WTC11 (cell line): ENCODE measurements at regions not wholly inside any gene's neighbourhood (a gene's known extent, or its start where the extent isn't known, plus 50 kb on each side); places are given as distances from the start of the nearest gene placed in this dataset.

ENCODE experiments used
- ATAC-seq: fragments of 200-7000 bp; cut with Tn5 transposase; 2 replicates; pipeline ENCODE4 v1.10.0; 2021; ENCODE audit warnings: mild to moderate bottlenecking, moderate library complexity
- CTCF ChIA-PET: fragments of 300-600 bp; sonication (Branson Sonifier 250); formaldehyde crosslinking; loops from one replicate; lab custom pipeline; 2021; ENCODE audit warnings: antibody characterized with exemption; lab: Charles Lee
- POLR2A ChIA-PET: fragments of 350-600 bp; sonication (Branson Sonifier 250); formaldehyde crosslinking; loops from one replicate; lab custom pipeline; 2021; ENCODE audit warnings: antibody characterized with exemption; lab: Charles Lee
- DNase-seq: peaks from one replicate; pipeline ENCODE4 v3.0.0; 2021; ENCODE audit warnings: low spot score
- H3K27ac Mint-ChIP-seq: 2 replicates; pipeline ENCODE4 v1.8.0; 2021; ENCODE audit warnings: mixed read lengths
- H3K27me3 Mint-ChIP-seq: 2 replicates; pipeline ENCODE4 v1.8.0; 2021; ENCODE audit warnings: low read depth, mild to moderate bottlenecking, moderate library complexity, mixed read lengths
- H3K36me3 Mint-ChIP-seq: 2 replicates; pipeline ENCODE4 v1.8.0; 2021; ENCODE audit warnings: mixed read lengths
- H3K4me1 Mint-ChIP-seq: 2 replicates; pipeline ENCODE4 v1.8.0; 2022; ENCODE audit warnings: mixed read lengths
- H3K4me3 Mint-ChIP-seq: 2 replicates; pipeline ENCODE4 v1.8.0; 2021; ENCODE audit warnings: mild to moderate bottlenecking, moderate library complexity, mixed read lengths
- H3K9me3 Mint-ChIP-seq: 2 replicates; pipeline ENCODE4 v1.8.0; 2021; ENCODE audit warnings: mixed read lengths
- ATF1 ChIP-seq: sonication (generic); formaldehyde crosslinking; IDR thresholded peaks from 2 replicates; pipeline ENCODE4 v1.8.1; 2023; ENCODE audit warnings: mild to moderate bottlenecking, moderate library complexity, missing genetic modification reagents
- CBFB ChIP-seq: sonication (generic); formaldehyde crosslinking; IDR thresholded peaks from 2 replicates; pipeline ENCODE4 v1.8.1; 2022; ENCODE audit warnings: mild to moderate bottlenecking, low read depth, missing genetic modification reagents
- HMGA2 ChIP-seq: fragments of 250-450 bp; sonication (Bioruptor Pico); IDR thresholded peaks from 2 replicates; pipeline ENCODE4 v1.4.0; 2021; ENCODE audit warnings: mild to moderate bottlenecking, moderate library complexity
- KAT7 ChIP-seq: sonication (generic); formaldehyde crosslinking; IDR thresholded peaks from 2 replicates; pipeline ENCODE4 v1.8.1; 2023; ENCODE audit warnings: missing genetic modification reagents, mild to moderate bottlenecking, borderline replicate concordance
- NFATC4 ChIP-seq: fragments of 250-450 bp; sonication (Bioruptor Pico); IDR thresholded peaks from 2 replicates; pipeline ENCODE4 v1.9.0; 2021; ENCODE audit warnings: mild to moderate bottlenecking
- NR3C1 ChIP-seq: sonication (generic); formaldehyde crosslinking; conservative IDR thresholded peaks from 2 replicates; pipeline ENCODE4 v1.8.1; 2023; ENCODE audit warnings: low read depth, mild to moderate bottlenecking, missing genetic modification reagents
- PRRX2 ChIP-seq: fragments of 250-450 bp; sonication (Bioruptor Pico); IDR thresholded peaks from 2 replicates; pipeline ENCODE4 v1.8.0; 2021; ENCODE audit warnings: mild to moderate bottlenecking
- SMAD4 ChIP-seq: sonication (generic); formaldehyde crosslinking; IDR thresholded peaks from 2 replicates; pipeline ENCODE4 v1.8.0; 2022; ENCODE audit warnings: mild to moderate bottlenecking, missing genetic modification reagents
- SP1 ChIP-seq: sonication (generic); formaldehyde crosslinking; conservative IDR thresholded peaks from 2 replicates; pipeline ENCODE4 v1.8.1; 2022; ENCODE audit warnings: missing genetic modification reagents
- TEAD4 ChIP-seq: sonication (generic); formaldehyde crosslinking; IDR thresholded peaks from 2 replicates; pipeline ENCODE4 v1.8.0; 2022; ENCODE audit warnings: mild to moderate bottlenecking, missing genetic modification reagents
- ZNF138 ChIP-seq: sonication (generic); formaldehyde crosslinking; conservative IDR thresholded peaks from 2 replicates; pipeline ENCODE4 v1.8.1; 2022; ENCODE audit warnings: mild to moderate bottlenecking, moderate library complexity, missing genetic modification reagents
- ZNF232 ChIP-seq: sonication (generic); formaldehyde crosslinking; IDR thresholded peaks from 2 replicates; pipeline ENCODE4 v1.8.0; 2022; ENCODE audit warnings: mild to moderate bottlenecking, missing genetic modification reagents
- ZNF416 ChIP-seq: fragments of 250-450 bp; sonication (Bioruptor Pico); IDR thresholded peaks from 2 replicates; pipeline ENCODE4 v1.9.0; 2021; ENCODE audit warnings: mild to moderate bottlenecking, inconsistent platforms
- ZNF671 ChIP-seq: fragments of 250-450 bp; sonication (Bioruptor Pico); IDR thresholded peaks from 2 replicates; pipeline ENCODE4 v1.8.0; 2021; ENCODE audit warnings: mild to moderate bottlenecking
- TF ChIP-seq, protein P1 (sequence below): sonication (generic); formaldehyde crosslinking; IDR thresholded peaks from 2 replicates; pipeline ENCODE4 v1.8.1; 2023; ENCODE audit warnings: mild to moderate bottlenecking, moderate library complexity, missing genetic modification reagents
- TF ChIP-seq, protein P2 (sequence below): sonication (generic); formaldehyde crosslinking; IDR thresholded peaks from 2 replicates; pipeline ENCODE4 v1.8.0; 2023; ENCODE audit warnings: missing genetic modification reagents
- TF ChIP-seq, protein P3 (sequence below): sonication (generic); formaldehyde crosslinking; IDR thresholded peaks from 2 replicates; pipeline ENCODE4 v1.8.1; 2022; ENCODE audit warnings: low read depth, mild to moderate bottlenecking, moderate library complexity, missing genetic modification reagents, borderline replicate concordance
- TF ChIP-seq, protein P4 (sequence below): sonication (generic); formaldehyde crosslinking; IDR thresholded peaks from 2 replicates; pipeline ENCODE4 v1.8.0; 2023; ENCODE audit warnings: mild to moderate bottlenecking, missing genetic modification reagents
- TF ChIP-seq, protein P5 (sequence below): sonication (generic); formaldehyde crosslinking; IDR thresholded peaks from 2 replicates; pipeline ENCODE4 v1.8.1; 2023; ENCODE audit warnings: mild to moderate bottlenecking, missing genetic modification reagents
- TF ChIP-seq, protein P6 (sequence below): fragments of 250-450 bp; sonication (Bioruptor Pico); IDR thresholded peaks from 2 replicates; pipeline ENCODE4 v1.9.0; 2021; ENCODE audit warnings: moderate library complexity, mild to moderate bottlenecking, inconsistent platforms, borderline replicate concordance
- TF ChIP-seq, protein P7 (sequence below): sonication (generic); formaldehyde crosslinking; conservative IDR thresholded peaks from 2 replicates; pipeline ENCODE4 v1.8.1; 2022; ENCODE audit warnings: mild to moderate bottlenecking, missing genetic modification reagents
- TF ChIP-seq, protein P8 (sequence below): fragments of 200-600 bp; IDR thresholded peaks from 2 replicates; pipeline ENCODE4 v1.8.0; 2022; ENCODE audit warnings: antibody characterized with exemption

DNA sequence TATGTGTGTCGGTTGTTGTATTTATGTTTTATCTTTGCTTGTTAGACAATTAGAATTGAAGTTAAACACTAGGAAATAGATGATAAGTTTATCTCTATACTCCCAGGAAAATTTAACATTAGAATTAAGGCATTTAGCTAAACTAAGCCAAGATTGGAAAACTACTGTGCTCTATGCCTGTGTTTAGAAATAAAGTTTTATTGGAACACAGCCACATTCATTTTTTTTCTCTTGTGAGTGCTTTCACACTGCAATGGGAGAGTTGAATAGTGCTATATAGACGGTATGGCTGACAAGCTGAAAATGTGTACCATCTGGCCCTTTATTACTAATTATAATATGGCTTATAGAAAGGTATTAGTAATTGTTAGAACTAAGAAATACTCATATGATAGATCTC is 186.7 kb upstream of the NUDT6 start:
- Mint-ChIP-seq H3K9me3 (no peaks in the 10 kb centered on the region), H3K36me3 (no peaks in the 10 kb centered on the region), H3K4me3 (no peak overlapping the region), H3K27ac (no peak overlapping the region), H3K27me3 (no peaks in the 10 kb centered on the region), H3K4me1 (peaks cover 12% of the 10 kb centered on the region)
- CTCF ChIA-PET, result no interaction called here
- POLR2A ChIA-PET, result no interaction called here
- DNase-seq (no peak), ATAC-seq (no peak)
- TF ChIP-seq KAT7 (CRISPR knock-in tag) (no peak), SMAD4 (CRISPR knock-in tag) (no peak), HMGA2 (CRISPR knock-in tag) (no peak)
- TF ChIP-seq, protein P1, sequence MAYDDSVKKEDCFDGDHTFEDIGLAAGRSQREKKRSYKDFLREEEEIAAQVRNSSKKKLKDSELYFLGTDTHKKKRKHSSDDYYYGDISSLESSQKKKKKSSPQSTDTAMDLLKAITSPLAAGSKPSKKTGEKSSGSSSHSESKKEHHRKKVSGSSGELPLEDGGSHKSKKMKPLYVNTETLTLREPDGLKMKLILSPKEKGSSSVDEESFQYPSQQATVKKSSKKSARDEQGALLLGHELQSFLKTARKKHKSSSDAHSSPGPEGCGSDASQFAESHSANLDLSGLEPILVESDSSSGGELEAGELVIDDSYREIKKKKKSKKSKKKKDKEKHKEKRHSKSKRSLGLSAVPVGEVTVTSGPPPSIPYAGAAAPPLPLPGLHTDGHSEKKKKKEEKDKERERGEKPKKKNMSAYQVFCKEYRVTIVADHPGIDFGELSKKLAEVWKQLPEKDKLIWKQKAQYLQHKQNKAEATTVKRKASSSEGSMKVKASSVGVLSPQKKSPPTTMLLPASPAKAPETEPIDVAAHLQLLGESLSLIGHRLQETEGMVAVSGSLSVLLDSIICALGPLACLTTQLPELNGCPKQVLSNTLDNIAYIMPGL, result no peak

DNA sequence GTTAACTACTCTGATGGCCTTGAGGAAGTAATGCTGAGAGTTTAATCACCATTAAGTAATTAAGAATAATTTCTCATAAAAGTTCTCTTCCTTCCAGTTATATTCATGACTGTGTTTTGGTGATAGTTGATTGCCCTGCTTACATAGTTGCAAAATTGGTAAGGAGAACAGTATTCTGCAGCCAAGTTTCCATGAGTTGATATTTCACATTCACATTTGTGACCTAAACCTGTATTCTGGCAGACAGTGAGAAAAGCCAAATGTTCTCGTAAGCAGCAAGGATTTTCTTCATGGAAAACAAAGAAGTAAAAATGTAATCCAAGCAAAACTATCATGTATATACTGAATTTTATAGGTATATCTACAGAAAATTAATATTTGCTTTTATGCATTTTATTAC is 187.8 kb upstream of the NUDT6 start:
- ATAC-seq, result no peak

DNA sequence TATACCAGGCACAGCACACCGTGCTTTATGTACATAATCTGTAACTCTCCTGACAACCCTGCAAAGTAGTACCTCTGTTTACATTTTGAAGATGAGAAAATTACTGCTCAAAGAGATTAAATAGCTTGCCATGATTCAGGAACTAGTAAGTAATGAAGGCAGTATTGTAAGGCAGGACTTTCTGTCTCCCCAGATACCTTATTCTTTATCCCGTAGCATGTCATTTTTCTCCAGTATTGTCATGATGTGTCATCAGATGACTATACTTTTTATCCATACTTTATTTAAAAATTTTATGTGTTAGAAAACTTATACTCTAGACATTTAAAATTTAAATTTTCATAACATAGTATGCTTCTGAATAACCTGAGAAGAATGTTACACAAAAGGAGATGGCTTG is 188.3 kb upstream of the NUDT6 start:
- POLR2A ChIA-PET, result no interaction called here
- ATAC-seq, result no peak
- no peak for DNase-seq
- 0 out of 2 replicates have a peak, but pooled peaks cover 5% of the 10 kb centered on the region for H3K4me1 Mint-ChIP-seq
- no peak overlapping the region for H3K27ac Mint-ChIP-seq
- H3K36me3 Mint-ChIP-seq, result no peaks in the 10 kb centered on the region
- H3K4me3 Mint-ChIP-seq, result no peak overlapping the region
- CTCF ChIA-PET, result no interaction called here
- H3K27me3 Mint-ChIP-seq, result no peaks in the 10 kb centered on the region
- H3K9me3 Mint-ChIP-seq, result no peaks in the 10 kb centered on the region
- TF ChIP-seq SP1 (no peak), ATF1 (no peak), NFATC4 (CRISPR knock-in tag) (no peak), ZNF232 (no peak), ZNF138 (CRISPR knock-in tag) (no peak), NR3C1 (CRISPR knock-in tag) (no peak), ZNF671 (no peak), PRRX2 (CRISPR knock-in tag) (no peak), ZNF416 (no peak), TEAD4 (no peak)
- TF ChIP-seq, protein P2, sequence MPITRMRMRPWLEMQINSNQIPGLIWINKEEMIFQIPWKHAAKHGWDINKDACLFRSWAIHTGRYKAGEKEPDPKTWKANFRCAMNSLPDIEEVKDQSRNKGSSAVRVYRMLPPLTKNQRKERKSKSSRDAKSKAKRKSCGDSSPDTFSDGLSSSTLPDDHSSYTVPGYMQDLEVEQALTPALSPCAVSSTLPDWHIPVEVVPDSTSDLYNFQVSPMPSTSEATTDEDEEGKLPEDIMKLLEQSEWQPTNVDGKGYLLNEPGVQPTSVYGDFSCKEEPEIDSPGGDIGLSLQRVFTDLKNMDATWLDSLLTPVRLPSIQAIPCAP (CRISPR knock-in tag), result no peak
- TF ChIP-seq, protein P3, sequence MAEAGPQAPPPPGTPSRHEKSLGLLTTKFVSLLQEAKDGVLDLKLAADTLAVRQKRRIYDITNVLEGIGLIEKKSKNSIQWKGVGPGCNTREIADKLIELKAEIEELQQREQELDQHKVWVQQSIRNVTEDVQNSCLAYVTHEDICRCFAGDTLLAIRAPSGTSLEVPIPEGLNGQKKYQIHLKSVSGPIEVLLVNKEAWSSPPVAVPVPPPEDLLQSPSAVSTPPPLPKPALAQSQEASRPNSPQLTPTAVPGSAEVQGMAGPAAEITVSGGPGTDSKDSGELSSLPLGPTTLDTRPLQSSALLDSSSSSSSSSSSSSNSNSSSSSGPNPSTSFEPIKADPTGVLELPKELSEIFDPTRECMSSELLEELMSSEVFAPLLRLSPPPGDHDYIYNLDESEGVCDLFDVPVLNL, result no peak
- TF ChIP-seq, protein P4, sequence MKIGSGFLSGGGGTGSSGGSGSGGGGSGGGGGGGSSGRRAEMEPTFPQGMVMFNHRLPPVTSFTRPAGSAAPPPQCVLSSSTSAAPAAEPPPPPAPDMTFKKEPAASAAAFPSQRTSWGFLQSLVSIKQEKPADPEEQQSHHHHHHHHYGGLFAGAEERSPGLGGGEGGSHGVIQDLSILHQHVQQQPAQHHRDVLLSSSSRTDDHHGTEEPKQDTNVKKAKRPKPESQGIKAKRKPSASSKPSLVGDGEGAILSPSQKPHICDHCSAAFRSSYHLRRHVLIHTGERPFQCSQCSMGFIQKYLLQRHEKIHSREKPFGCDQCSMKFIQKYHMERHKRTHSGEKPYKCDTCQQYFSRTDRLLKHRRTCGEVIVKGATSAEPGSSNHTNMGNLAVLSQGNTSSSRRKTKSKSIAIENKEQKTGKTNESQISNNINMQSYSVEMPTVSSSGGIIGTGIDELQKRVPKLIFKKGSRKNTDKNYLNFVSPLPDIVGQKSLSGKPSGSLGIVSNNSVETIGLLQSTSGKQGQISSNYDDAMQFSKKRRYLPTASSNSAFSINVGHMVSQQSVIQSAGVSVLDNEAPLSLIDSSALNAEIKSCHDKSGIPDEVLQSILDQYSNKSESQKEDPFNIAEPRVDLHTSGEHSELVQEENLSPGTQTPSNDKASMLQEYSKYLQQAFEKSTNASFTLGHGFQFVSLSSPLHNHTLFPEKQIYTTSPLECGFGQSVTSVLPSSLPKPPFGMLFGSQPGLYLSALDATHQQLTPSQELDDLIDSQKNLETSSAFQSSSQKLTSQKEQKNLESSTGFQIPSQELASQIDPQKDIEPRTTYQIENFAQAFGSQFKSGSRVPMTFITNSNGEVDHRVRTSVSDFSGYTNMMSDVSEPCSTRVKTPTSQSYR (CRISPR knock-in tag), result no peak
- TF ChIP-seq, protein P5, sequence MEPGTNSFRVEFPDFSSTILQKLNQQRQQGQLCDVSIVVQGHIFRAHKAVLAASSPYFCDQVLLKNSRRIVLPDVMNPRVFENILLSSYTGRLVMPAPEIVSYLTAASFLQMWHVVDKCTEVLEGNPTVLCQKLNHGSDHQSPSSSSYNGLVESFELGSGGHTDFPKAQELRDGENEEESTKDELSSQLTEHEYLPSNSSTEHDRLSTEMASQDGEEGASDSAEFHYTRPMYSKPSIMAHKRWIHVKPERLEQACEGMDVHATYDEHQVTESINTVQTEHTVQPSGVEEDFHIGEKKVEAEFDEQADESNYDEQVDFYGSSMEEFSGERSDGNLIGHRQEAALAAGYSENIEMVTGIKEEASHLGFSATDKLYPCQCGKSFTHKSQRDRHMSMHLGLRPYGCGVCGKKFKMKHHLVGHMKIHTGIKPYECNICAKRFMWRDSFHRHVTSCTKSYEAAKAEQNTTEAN, result no peak
- TF ChIP-seq, protein P6, sequence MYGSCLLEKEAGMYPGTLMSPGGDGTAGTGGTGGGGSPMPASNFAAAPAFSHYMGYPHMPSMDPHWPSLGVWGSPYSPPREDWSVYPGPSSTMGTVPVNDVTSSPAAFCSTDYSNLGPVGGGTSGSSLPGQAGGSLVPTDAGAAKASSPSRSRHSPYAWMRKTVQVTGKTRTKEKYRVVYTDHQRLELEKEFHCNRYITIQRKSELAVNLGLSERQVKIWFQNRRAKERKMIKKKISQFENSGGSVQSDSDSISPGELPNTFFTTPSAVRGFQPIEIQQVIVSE (CRISPR knock-in tag), result no peak
- TF ChIP-seq, protein P7, sequence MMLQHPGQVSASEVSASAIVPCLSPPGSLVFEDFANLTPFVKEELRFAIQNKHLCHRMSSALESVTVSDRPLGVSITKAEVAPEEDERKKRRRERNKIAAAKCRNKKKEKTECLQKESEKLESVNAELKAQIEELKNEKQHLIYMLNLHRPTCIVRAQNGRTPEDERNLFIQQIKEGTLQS, result no peak
- TF ChIP-seq, protein P8, sequence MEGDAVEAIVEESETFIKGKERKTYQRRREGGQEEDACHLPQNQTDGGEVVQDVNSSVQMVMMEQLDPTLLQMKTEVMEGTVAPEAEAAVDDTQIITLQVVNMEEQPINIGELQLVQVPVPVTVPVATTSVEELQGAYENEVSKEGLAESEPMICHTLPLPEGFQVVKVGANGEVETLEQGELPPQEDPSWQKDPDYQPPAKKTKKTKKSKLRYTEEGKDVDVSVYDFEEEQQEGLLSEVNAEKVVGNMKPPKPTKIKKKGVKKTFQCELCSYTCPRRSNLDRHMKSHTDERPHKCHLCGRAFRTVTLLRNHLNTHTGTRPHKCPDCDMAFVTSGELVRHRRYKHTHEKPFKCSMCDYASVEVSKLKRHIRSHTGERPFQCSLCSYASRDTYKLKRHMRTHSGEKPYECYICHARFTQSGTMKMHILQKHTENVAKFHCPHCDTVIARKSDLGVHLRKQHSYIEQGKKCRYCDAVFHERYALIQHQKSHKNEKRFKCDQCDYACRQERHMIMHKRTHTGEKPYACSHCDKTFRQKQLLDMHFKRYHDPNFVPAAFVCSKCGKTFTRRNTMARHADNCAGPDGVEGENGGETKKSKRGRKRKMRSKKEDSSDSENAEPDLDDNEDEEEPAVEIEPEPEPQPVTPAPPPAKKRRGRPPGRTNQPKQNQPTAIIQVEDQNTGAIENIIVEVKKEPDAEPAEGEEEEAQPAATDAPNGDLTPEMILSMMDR, result no peak

More for the DNA sequence above, 187.8 kb upstream of the NUDT6 start:
- no peaks in the 10 kb centered on the region for H3K9me3 Mint-ChIP-seq
- H3K4me3 Mint-ChIP-seq, result no peak overlapping the region
- H3K36me3 Mint-ChIP-seq, result no peaks in the 10 kb centered on the region
- ChIA-PET POLR2A (no interaction called here), CTCF (no interaction called here)
- no peak overlapping the region for H3K27ac Mint-ChIP-seq
- no peak for TF ChIP-seq CBFB
- H3K4me1 Mint-ChIP-seq, result 0 out of 2 replicates have a peak, but pooled peaks cover 5% of the 10 kb centered on the region
- DNase-seq, result no peak
- H3K27me3 Mint-ChIP-seq, result no peaks in the 10 kb centered on the region
